HCT116 (cell line): ENCODE measurements at regions not wholly inside any gene's neighbourhood (a gene's known extent, or its start where the extent isn't known, plus 50 kb on each side); places are given as distances from the start of the nearest gene placed in this dataset.

ENCODE experiments used
- ATAC-seq: fragments of 200-7000 bp; cut with Tn5 transposase; 2 replicates; pipeline ENCODE4 v1.9.1; 2020; ENCODE audit warnings: mild to moderate bottlenecking, moderate library complexity
- BruUV-seq: library from RNA; stranded (reverse); fragments of 400-500 nt; replicated peaks from 2 replicates; lab custom pipeline; 2021; lab: Mats Ljungman, UMichigan
- CTCF ChIA-PET: fragments of 300-600 bp; sonication (Branson Sonifier 250); formaldehyde crosslinking; loops from one replicate; lab custom pipeline; 2021; ENCODE audit warnings: antibody characterized with exemption; lab: Charles Lee
- POLR2A ChIA-PET: fragments of 300-600, 350-600 bp; sonication (Branson Sonifier 250); formaldehyde crosslinking; loops from one replicate; lab custom pipeline; 2021; ENCODE audit warnings: antibody characterized with exemption; lab: Charles Lee
- RAD21 ChIA-PET, 2 experiments: fragments of 300-600 bp; sonication (Branson Sonifier 250); formaldehyde crosslinking; loops; one replicate each; lab custom pipeline; 2023; ENCODE audit warnings: low total read pairs in 2 of 2; ENCODE audit not compliant: uncharacterized antibody in 2 of 2, unreplicated experiment in 2 of 2, low non-redundant PET in 1 of 2; lab: Charles Lee
- DNase-seq: peaks from one replicate; pipeline ENCODE4 v3.0.0-alpha.2; 2010; ENCODE audit warnings: low read depth, low spot score
- H2AFZ ChIP-seq: fragments of 200-600 bp; shearing (Covaris generic), sonication (generic); 2 replicates; pipeline ENCODE4 v1.6.1; 2017; ENCODE audit warnings: low read depth, mixed run types, mixed read lengths, antibody characterized with exemption, low read length; ENCODE audit not compliant: poor library complexity, severe bottlenecking
- H3K27ac ChIP-seq: 2 replicates; pipeline ENCODE4 v1.5.1; 2012; ENCODE audit warnings: low read depth, low read length
- H3K27me3 ChIP-seq: fragments of 200-600 bp; sonication (generic); 2 replicates; pipeline ENCODE4 v1.6.1; 2016; ENCODE audit warnings: mixed run types, low read length, mixed read lengths; ENCODE audit not compliant: insufficient read depth
- H3K36me3 ChIP-seq, 2 experiments: fragments of 200-500 bp in 1 of 2; fragments of 200-600 bp in 1 of 2; sonication (Bioruptor generic) in 1 of 2; sonication (generic) in 1 of 2; 2 replicates each; pipeline versions ENCODE4 v1.5.1 to v1.6.1; 2014 to 2016; ENCODE audit warnings: low read length in 2 of 2, inconsistent platforms in 1 of 2, mixed read lengths in 1 of 2, mixed run types in 1 of 2; ENCODE audit not compliant: insufficient read depth in 2 of 2, control insufficient read depth in 1 of 2
- H3K4me1 ChIP-seq, 2 experiments: fragments of 200-600 bp in 1 of 2; sonication (generic) in 1 of 2; 2 replicates each; pipeline versions ENCODE4 v1.5.1 to v1.6.1; 2012 to 2017; ENCODE audit warnings: low read length in 2 of 2, inconsistent platforms in 1 of 2, mild to moderate bottlenecking in 1 of 2, mixed read lengths in 1 of 2, mixed run types in 1 of 2, moderate library complexity in 1 of 2; ENCODE audit not compliant: insufficient read depth in 2 of 2, control insufficient read depth in 1 of 2
- H3K4me2 ChIP-seq: fragments of 200-600 bp; sonication (generic); 2 replicates; pipeline ENCODE4 v1.6.1; 2017; ENCODE audit warnings: mixed run types, low read length, mixed read lengths
- H3K4me3 ChIP-seq, 2 experiments: fragments of 200-600 bp in 1 of 2; sonication (generic) in 1 of 2; replicated peaks in 1 of 2; 2 replicates each; pipeline ENCODE4 v1.5.1; 2011 to 2016; ENCODE audit warnings: low read length in 2 of 2, control low read depth in 1 of 2, low read depth in 1 of 2, mild to moderate bottlenecking in 1 of 2, mixed read lengths in 1 of 2, mixed run types in 1 of 2
- H3K79me2 ChIP-seq: fragments of 200-600 bp; sonication (generic); 2 replicates; pipeline ENCODE4 v1.6.1; 2017; ENCODE audit warnings: mild to moderate bottlenecking, mixed run types, low read length, moderate library complexity, mixed read lengths; ENCODE audit not compliant: insufficient read depth
- H3K9ac ChIP-seq: fragments of 200-600 bp; sonication (generic); 2 replicates; pipeline ENCODE4 v1.6.1; 2016; ENCODE audit warnings: low read length, mixed read lengths
- H3K9me2 ChIP-seq: fragments of 200-600 bp; sonication (generic), shearing (Covaris generic); 2 replicates; pipeline ENCODE4 v1.6.1; 2017; ENCODE audit warnings: mixed run types, mild to moderate bottlenecking, moderate library complexity; ENCODE audit not compliant: insufficient read depth
- H3K9me3 ChIP-seq, 2 experiments: fragments of 200-500 bp in 1 of 2; fragments of 200-600 bp in 1 of 2; sonication (Bioruptor generic) in 1 of 2; sonication (generic) in 1 of 2; 2 replicates each; pipeline ENCODE4 v1.6.1; 2014 to 2017; ENCODE audit warnings: low read length in 2 of 2, mixed read lengths in 2 of 2, inconsistent platforms in 1 of 2, low read depth in 1 of 2, mild to moderate bottlenecking in 1 of 2, mixed run types in 1 of 2, moderate library complexity in 1 of 2; ENCODE audit not compliant: control insufficient read depth in 1 of 2, insufficient read depth in 1 of 2
- H4K20me1 ChIP-seq: fragments of 200-600 bp; sonication (generic), shearing (Covaris generic); 2 replicates; pipeline ENCODE4 v1.6.1; 2017; ENCODE audit warnings: mixed run types, mild to moderate bottlenecking, moderate library complexity; ENCODE audit not compliant: insufficient read depth
- CTCF ChIP-seq, 3 experiments: fragments of 200-600 bp in 1 of 3; sonication (generic) in 1 of 3; IDR thresholded peaks in 2 of 3; conservative IDR thresholded peaks in 1 of 3; 2 replicates each; pipeline ENCODE4 v1.5.1; 2012 to 2017; ENCODE audit warnings: low read depth in 2 of 3, low read length in 2 of 3, antibody characterized with exemption in 1 of 3, borderline replicate concordance in 1 of 3, control low read depth in 1 of 3, mild to moderate bottlenecking in 1 of 3, mixed read lengths in 1 of 3, mixed run types in 1 of 3, moderate library complexity in 1 of 3; ENCODE audit not compliant: insufficient read depth in 1 of 3
- JUND ChIP-seq: IDR thresholded peaks from 2 replicates; pipeline ENCODE4 v1.6.1; 2012
- POLR2A ChIP-seq: IDR thresholded peaks from 2 replicates; pipeline ENCODE4 v1.7.0; 2011; ENCODE audit warnings: borderline replicate concordance; ENCODE audit not compliant: insufficient read depth, insufficient read length; ENCODE audit errors: extremely low read depth
- POLR2AphosphoS5 ChIP-seq: IDR thresholded peaks from 2 replicates; pipeline ENCODE4 v1.6.1; 2011; ENCODE audit warnings: mild to moderate bottlenecking, low read depth, low read length, moderate library complexity
- SP1 ChIP-seq: IDR thresholded peaks from 2 replicates; pipeline ENCODE4 v1.6.1; 2012; ENCODE audit warnings: low read depth
- ZBTB33 ChIP-seq: IDR thresholded peaks from 2 replicates; pipeline ENCODE4 v1.6.1; 2011; ENCODE audit warnings: mild to moderate bottlenecking, low read length, moderate library complexity; ENCODE audit not compliant: insufficient replicate concordance; ENCODE audit errors: extremely low read depth
- ZNF274 ChIP-seq: fragments of 200-500 bp; sonication (Bioruptor generic); IDR thresholded peaks from 2 replicates; pipeline ENCODE4 v1.6.1; 2014; ENCODE audit warnings: mild to moderate bottlenecking, low read depth, low read length, inconsistent platforms
- intact Hi-C: fragments of 100-400 bp; cut with micrococcal nuclease; formaldehyde crosslinking; loops from 2 replicates; pipeline ENCODE4 v1.10.0; 2022

GRCh38 chr21:16424331-16424751 is 694.6 kb downstream of the USP25 start:
- ATAC-seq: no peak
- H3K79me2 ChIP-seq: no peaks in the 10 kb centered on the region
- no peak overlapping the region for H3K9ac ChIP-seq
- H3K27me3 ChIP-seq: no peaks in the 10 kb centered on the region
- no peaks in the 10 kb centered on the region for H3K36me3 ChIP-seq
- H3K9me3 ChIP-seq: peaks cover 19 to 21% of the 10 kb centered on the region in 2 experiments; a peak in 3 of 4 replicates
- no peaks in the 10 kb centered on the region for H3K9me2 ChIP-seq
- no peak for DNase-seq
- H3K4me1 ChIP-seq: no peaks in the 10 kb centered on the region
- TF ChIP-seq ZBTB33 (no peak), JUND (no peak), CTCF (IDR thresholded peaks at IDR 0.05 in 2 of 3, conservative IDR thresholded peaks at IDR 0.05 in 1 of 3; ENCODE audit: borderline replicate concordance in 1 of 3, insufficient read depth in 1 of 3, low read depth in 2 of 3, low read length in 2 of 3) (no peak), POLR2A (no peak), SP1 (no peak), POLR2AphosphoS5 (no peak), ZNF274 (no peak)
- TF ChIP-seq, all 23 proteins: peak for 0
- BruUV-seq: no TSS peak
- no peak overlapping the region for H3K4me3 ChIP-seq
- intact Hi-C loops: no loop called here
- no peak overlapping the region for H2AFZ ChIP-seq
- H4K20me1 ChIP-seq: no peaks in the 10 kb centered on the region; the same call in 1 of the 2 replicates
- H3K27ac ChIP-seq: no peak overlapping the region
- ChIA-PET RAD21 (no interaction called here), CTCF (no interaction called here), POLR2A (no interaction called here)
- no peak overlapping the region for H3K4me2 ChIP-seq
